Renal cortical epithelial cell (primary cell): ENCODE measurements at regions not wholly inside any gene's neighbourhood (a gene's known extent, or its start where the extent isn't known, plus 50 kb on each side); places are given as distances from the start of the nearest gene placed in this dataset.

Experiments used
- DNase-seq: peaks from one replicate; pipeline ENCODE4 v3.0.0-alpha.2; 2011; ENCODE audit warnings: low read depth

- DNase-seq: peak; percentile 43
Measured at GRCh38 chr15:95826412-95827195, 503.9 kb upstream of the NR2F2 start.

- DNase-seq: no peak
Measured at GRCh38 chr15:95829062-95829461, 501.4 kb upstream of the NR2F2 start.

GRCh38 chr15:95830281-95830680 lies 500.2 kb upstream of the NR2F2 start:
- DNase-seq: peak; percentile 29

- no peak for DNase-seq
Measured at GRCh38 chr15:95832668-95833067, 497.8 kb upstream of the NR2F2 start.

- DNase-seq: no peak
Measured at GRCh38 chr15:95834028-95834804, 496.3 kb upstream of the NR2F2 start.

GRCh38 chr15:95836536-95836935 lies 494.0 kb upstream of the NR2F2 start:
- no peak for DNase-seq

GRCh38 chr15:95837341-95838004 lies 493.0 kb upstream of the NR2F2 start:
- no peak for DNase-seq

- no peak for DNase-seq
Measured at GRCh38 chr15:95839367-95839782, 491.1 kb upstream of the NR2F2 start.

- DNase-seq: peak; percentile 52
Measured at GRCh38 chr15:95840004-95840403, 490.5 kb upstream of the NR2F2 start.

- no peak for DNase-seq
Measured at GRCh38 chr15:95840855-95841254, 489.6 kb upstream of the NR2F2 start.

- no peak for DNase-seq
Measured at GRCh38 chr15:95842576-95842975, 487.9 kb upstream of the NR2F2 start.

- no peak for DNase-seq
Measured at GRCh38 chr15:95843241-95843910, 487.1 kb upstream of the NR2F2 start.

- no peak for DNase-seq
Measured at GRCh38 chr15:95845862-95846515, 484.5 kb upstream of the NR2F2 start.

GRCh38 chr15:95848126-95848525 lies 482.4 kb upstream of the NR2F2 start:
- no peak for DNase-seq

- no peak for DNase-seq
Measured at GRCh38 chr15:95850837-95851236, 479.7 kb upstream of the NR2F2 start.

GRCh38 chr15:95853350-95853749 lies 477.1 kb upstream of the NR2F2 start:
- peak; percentile 18 for DNase-seq

- DNase-seq: peak; percentile 68
Measured at GRCh38 chr15:95857124-95857757, 473.3 kb upstream of the NR2F2 start.

GRCh38 chr15:95857758-95858157 lies 472.7 kb upstream of the NR2F2 start:
- DNase-seq: no peak

- DNase-seq: no peak
Measured at GRCh38 chr15:95860406-95860805, 470.1 kb upstream of the NR2F2 start.

- DNase-seq: no peak
Measured at GRCh38 chr15:95864467-95864886, 466.0 kb upstream of the NR2F2 start.

- DNase-seq: no peak
Measured at GRCh38 chr15:95865330-95865739, 465.2 kb upstream of the NR2F2 start.
